HEK293 (cell line): ENCODE measurements at regions not wholly inside any gene's neighbourhood (a gene's known extent, or its start where the extent isn't known, plus 50 kb on each side); places are given as distances from the start of the nearest gene placed in this dataset.

Experiments used
- CTCF ChIA-PET: fragments of 350-600 bp; formaldehyde crosslinking; extraction: SDS; loops from one replicate; lab custom pipeline; 2021; ENCODE audit warnings: antibody characterized with exemption; lab: Yijun Ruan, JAX
- POLR2A ChIA-PET: fragments of 300-600 bp; formaldehyde crosslinking; extraction: SDS; loops from one replicate; lab custom pipeline; 2020; ENCODE audit warnings: antibody characterized with exemption, inconsistent platforms; lab: Yijun Ruan, JAX
- H3K27ac ChIP-seq: fragments of 200-500 bp; sonication (Bioruptor generic); 2 replicates; pipeline ENCODE4 v1.5.1; 2014; ENCODE audit warnings: low read depth, low read length, control low read depth, inconsistent platforms; ENCODE audit errors: extremely low read depth
- H3K36me3 ChIP-seq, 2 experiments: fragments of 200-500 bp in 1 of 2; sonication (Bioruptor generic) in 1 of 2; 1 replicate in 1 of 2; 2 replicates in 1 of 2; pipeline ENCODE4 v1.5.1; 2014 to 2017; ENCODE audit warnings: inconsistent platforms in 2 of 2, low read length in 2 of 2; ENCODE audit not compliant: control insufficient read depth in 2 of 2, insufficient read depth in 1 of 2
- H3K4me1 ChIP-seq: fragments of 200-500 bp; sonication (Bioruptor generic); 2 replicates; pipeline ENCODE4 v1.5.1; 2014; ENCODE audit warnings: mild to moderate bottlenecking, low read length, inconsistent platforms; ENCODE audit not compliant: control insufficient read depth, insufficient read depth
- H3K4me3 ChIP-seq: 2 replicates; pipeline ENCODE4 v1.5.1; 2011; ENCODE audit warnings: low read depth, mild to moderate bottlenecking, control low read depth, low read length, moderate library complexity
- H3K9me3 ChIP-seq: fragments of 200-500 bp; sonication (Bioruptor generic); 2 replicates; pipeline ENCODE4 v1.5.1; 2014; ENCODE audit warnings: low read depth, low read length, inconsistent platforms; ENCODE audit not compliant: control insufficient read depth, insufficient read depth
- GLI2 ChIP-seq: fragments of 450-650 bp; formaldehyde crosslinking; IDR thresholded peaks from 2 replicates; pipeline ENCODE4; 2017; ENCODE audit warnings: missing biosample characterization, missing genetic modification characterization, low read depth, borderline replicate concordance
- GLIS2 ChIP-seq: fragments of 450-650 bp; formaldehyde crosslinking; IDR thresholded peaks from 2 replicates; pipeline ENCODE4 v1.5.1; 2016; ENCODE audit warnings: missing biosample characterization, missing genetic modification characterization
- KLF10 ChIP-seq: fragments of 450-650 bp; IDR thresholded peaks from 2 replicates; pipeline ENCODE4 v1.5.1; 2018; ENCODE audit warnings: missing biosample characterization, mild to moderate bottlenecking, missing genetic modification characterization
- PRDM1 ChIP-seq: fragments of 450-650 bp; formaldehyde crosslinking; IDR thresholded peaks from 2 replicates; pipeline ENCODE4; 2016; ENCODE audit warnings: missing biosample characterization, missing genetic modification characterization
- WT1 ChIP-seq: fragments of 450-650 bp; formaldehyde crosslinking; IDR thresholded peaks from 2 replicates; pipeline ENCODE4 v1.5.1; 2016; ENCODE audit warnings: missing biosample characterization, missing genetic modification characterization
- ZBTB1 ChIP-seq: fragments of 450-650 bp; formaldehyde crosslinking; IDR thresholded peaks from 2 replicates; pipeline ENCODE4 v1.5.1; 2016; ENCODE audit warnings: missing biosample characterization, missing genetic modification characterization
- ZBTB17 ChIP-seq: fragments of 450-650 bp; formaldehyde crosslinking; IDR thresholded peaks from 2 replicates; pipeline ENCODE4 v1.5.1; 2016; ENCODE audit warnings: missing biosample characterization, missing genetic modification characterization
- ZBTB48 ChIP-seq: fragments of 450-650 bp; formaldehyde crosslinking; IDR thresholded peaks from 2 replicates; pipeline ENCODE4 v1.5.1; 2016; ENCODE audit warnings: missing biosample characterization, missing genetic modification characterization
- ZFHX2 ChIP-seq: fragments of 450-650 bp; formaldehyde crosslinking; conservative IDR thresholded peaks from 2 replicates; pipeline ENCODE4 v1.5.1; 2016; ENCODE audit warnings: missing biosample characterization, missing genetic modification characterization
- ZNF10 ChIP-seq: fragments of 450-650 bp; formaldehyde crosslinking; IDR thresholded peaks from 2 replicates; pipeline ENCODE4 v1.5.1; 2017; ENCODE audit warnings: missing biosample characterization, missing genetic modification characterization
- ZNF138 ChIP-seq: fragments of 450-650 bp; formaldehyde crosslinking; IDR thresholded peaks from 2 replicates; pipeline ENCODE4 v1.5.1; 2016; ENCODE audit warnings: missing biosample characterization, missing genetic modification characterization, borderline replicate concordance
- ZNF184 ChIP-seq: fragments of 450-650 bp; IDR thresholded peaks from 2 replicates; pipeline ENCODE4 v1.5.1; 2018; ENCODE audit warnings: missing biosample characterization, mild to moderate bottlenecking, missing genetic modification characterization
- ZNF2 ChIP-seq: fragments of 450-650 bp; formaldehyde crosslinking; IDR thresholded peaks from 2 replicates; pipeline ENCODE4 v1.5.1; 2016; ENCODE audit warnings: missing biosample characterization, missing genetic modification characterization
- ZNF211 ChIP-seq: fragments of 450-650 bp; formaldehyde crosslinking; IDR thresholded peaks from 2 replicates; pipeline ENCODE4 v1.5.1; 2016; ENCODE audit warnings: low read depth, missing biosample characterization, missing genetic modification characterization
- ZNF239 ChIP-seq: fragments of 450-650 bp; formaldehyde crosslinking; IDR thresholded peaks from 2 replicates; pipeline ENCODE4 v1.5.1; 2016; ENCODE audit warnings: missing biosample characterization, missing genetic modification characterization
- ZNF248 ChIP-seq: fragments of 450-650 bp; formaldehyde crosslinking; IDR thresholded peaks from 2 replicates; pipeline ENCODE4 v1.5.1; 2017; ENCODE audit warnings: missing biosample characterization, missing genetic modification characterization
- ZNF341 ChIP-seq: fragments of 450-650 bp; formaldehyde crosslinking; IDR thresholded peaks from 2 replicates; pipeline ENCODE4; 2016; ENCODE audit warnings: low read depth, missing biosample characterization, missing genetic modification characterization
- ZNF366 ChIP-seq: fragments of 450-650 bp; formaldehyde crosslinking; conservative IDR thresholded peaks from 2 replicates; pipeline ENCODE4 v1.5.1; 2016; ENCODE audit warnings: missing biosample characterization, missing genetic modification characterization
- ZNF433 ChIP-seq: fragments of 450-650 bp; formaldehyde crosslinking; IDR thresholded peaks from 2 replicates; pipeline ENCODE4 v1.5.1; 2016; ENCODE audit warnings: missing biosample characterization, missing genetic modification characterization, low read depth
- ZNF473 ChIP-seq: fragments of 450-650 bp; formaldehyde crosslinking; IDR thresholded peaks from 2 replicates; pipeline ENCODE4 v1.5.1; 2017; ENCODE audit warnings: missing biosample characterization, missing genetic modification characterization
- ZNF48 ChIP-seq: fragments of 450-650 bp; formaldehyde crosslinking; IDR thresholded peaks from 2 replicates; pipeline ENCODE4 v1.5.1; 2016; ENCODE audit warnings: missing biosample characterization, missing genetic modification characterization
- ZNF513 ChIP-seq: fragments of 450-650 bp; IDR thresholded peaks from 2 replicates; pipeline ENCODE4 v1.5.1; 2018; ENCODE audit warnings: missing biosample characterization, missing genetic modification characterization
- ZNF530 ChIP-seq: fragments of 450-650 bp; formaldehyde crosslinking; IDR thresholded peaks from 2 replicates; pipeline ENCODE4 v1.5.1; 2016; ENCODE audit warnings: low read depth, missing biosample characterization, missing genetic modification characterization
- ZNF561 ChIP-seq: fragments of 450-650 bp; IDR thresholded peaks from 2 replicates; pipeline ENCODE4 v1.5.1; 2018; ENCODE audit warnings: missing biosample characterization, missing genetic modification characterization, borderline replicate concordance
- ZNF610 ChIP-seq: fragments of 450-650 bp; formaldehyde crosslinking; IDR thresholded peaks from 2 replicates; pipeline ENCODE4 v1.5.1; 2016; ENCODE audit warnings: missing biosample characterization, missing genetic modification characterization, borderline replicate concordance
- ZNF664 ChIP-seq: fragments of 450-650 bp; formaldehyde crosslinking; IDR thresholded peaks from 2 replicates; pipeline ENCODE4 v1.5.1; 2016; ENCODE audit warnings: missing biosample characterization, missing genetic modification characterization
- ZNF701 ChIP-seq: fragments of 450-650 bp; formaldehyde crosslinking; IDR thresholded peaks from 2 replicates; pipeline ENCODE4 v1.5.1; 2016; ENCODE audit warnings: missing biosample characterization, missing genetic modification characterization
- ZNF776 ChIP-seq: fragments of 450-650 bp; formaldehyde crosslinking; IDR thresholded peaks from 2 replicates; pipeline ENCODE4 v1.5.0; 2017; ENCODE audit warnings: missing biosample characterization, missing genetic modification characterization, borderline replicate concordance

- TF ChIP-seq ZNF664 (tag by site-specific recombination) = no peak
Measured at GRCh38 chr7:28885771-28886170, 72.4 kb downstream of the TRIL start (continued).

- Histone ChIP-seq H3K4me3 (no peak overlapping the region), H3K9me3 (no peaks in the 10 kb centered on the region), H3K36me3 (no peaks in the 10 kb centered on the region)
- TF ChIP-seq ZNF184 (tag by site-specific recombination) (no peak), ZNF239 (no peak), GLI2 (no peak), ZFHX2 (tag by site-specific recombination) (no peak), ZNF366 (peak; percentile 88), ZNF211 (tag by site-specific recombination) (no peak), ZNF433 (tag by site-specific recombination) (no peak), ZNF48 (tag by site-specific recombination) (no peak), PRDM1 (tag by site-specific recombination) (peak; percentile 86), ZNF10 (tag by site-specific recombination) (no peak), ZNF561 (tag by site-specific recombination) (no peak), ZBTB17 (tag by site-specific recombination) (peak; percentile 92), GLIS2 (tag by site-specific recombination) (no peak)
- TF ChIP-seq, all 188 proteins: peak for 3
- Histone ChIP-seq H3K27ac (no peak overlapping the region), H3K4me1 (peaks cover 11% of the 10 kb centered on the region)
- POLR2A ChIA-PET = no interaction called here
- CTCF ChIA-PET = interaction anchor here (0.6 to 1.4 kb wide), 5 partner anchors 9 to 577 kb away, joined by 3 to 4 read pairs (median 3); no protein-coding TSS in a partner anchor
Measured at GRCh38 chr7:28882869-28883470, 75.2 kb downstream of the TRIL start.

- ChIA-PET POLR2A (no interaction called here), CTCF (interaction anchor here (0.8 kb wide), 1 partner anchor 43 kb away, joined by 3 read pairs; no protein-coding TSS in a partner anchor)
- Histone ChIP-seq H3K4me3 (no peak overlapping the region), H3K4me1 (peaks cover 14% of the 10 kb centered on the region), H3K9me3 (no peaks in the 10 kb centered on the region; the same call in 1 of the 2 replicates), H3K36me3 (no peaks in the 10 kb centered on the region), H3K27ac (no peak overlapping the region)
- TF ChIP-seq ZNF341 (peak; percentile 74), WT1 (no peak), ZNF776 (no peak)
Measured at GRCh38 chr7:28879105-28879504, 79.0 kb downstream of the TRIL start.

- POLR2A ChIA-PET = no interaction called here
Measured at GRCh38 chr7:28878481-28878880, 79.6 kb downstream of the TRIL start.

More at GRCh38 chr7:28878481-28878880, 79.6 kb downstream of the TRIL start:
- TF ChIP-seq KLF10 (tag by site-specific recombination) (no peak), ZNF530 (no peak), ZBTB48 (tag by site-specific recombination) (no peak), ZNF513 (tag by site-specific recombination) (no peak), ZNF473 (tag by site-specific recombination) (no peak), ZNF2 (tag by site-specific recombination) (no peak), ZNF433 (tag by site-specific recombination) (no peak), ZNF138 (no peak), ZBTB1 (tag by site-specific recombination) (no peak), ZNF610 (tag by site-specific recombination) (no peak), ZNF248 (tag by site-specific recombination) (no peak), ZNF701 (no peak)
- TF ChIP-seq, all 188 proteins: peak for 0
- Histone ChIP-seq H3K4me3 (no peak overlapping the region), H3K36me3 (no peaks in the 10 kb centered on the region), H3K27ac (no peak overlapping the region), H3K9me3 (no peaks in the 10 kb centered on the region; the same call in 1 of the 2 replicates), H3K4me1 (peaks cover 18% of the 10 kb centered on the region)
- CTCF ChIA-PET = no interaction called here
